ENCODE measurements at regions not wholly inside any gene's neighbourhood (a gene's known extent, or its start where the extent isn't known, plus 50 kb on each side); places are given as distances from the start of the nearest gene placed in this dataset.
"Not testable (repeated sequence)": the region's sequence is repeated elsewhere in the genome, so short reads cannot be mapped to it uniquely, and the experiment has no call there.

DNA sequence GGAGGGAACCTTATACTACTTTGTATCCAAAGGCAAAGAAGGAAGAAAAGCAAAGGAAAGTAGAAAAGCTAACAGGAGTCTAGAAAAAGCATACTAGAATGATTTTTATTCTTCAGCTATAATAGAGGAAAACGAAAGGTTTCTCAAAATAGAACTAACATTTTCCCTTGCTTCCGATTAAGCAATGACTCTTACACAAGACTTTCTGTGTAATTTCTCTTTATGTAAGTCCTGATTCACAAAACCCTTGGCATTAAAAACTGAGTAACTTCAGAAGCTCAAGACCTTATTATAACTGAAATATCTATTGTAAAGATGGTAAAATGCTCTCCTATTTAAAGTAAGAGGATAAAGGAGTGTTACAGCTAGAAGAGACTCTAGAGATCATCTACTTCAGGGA is 97.4 kb downstream of the DTWD1 start:
- peak; percentile 47 for DNase-seq (ENCODE audit: low read depth)
- no peak overlapping the region for H3K4me3 ChIP-seq (ENCODE audit: low read length)
- TF ChIP-seq, protein P1, sequence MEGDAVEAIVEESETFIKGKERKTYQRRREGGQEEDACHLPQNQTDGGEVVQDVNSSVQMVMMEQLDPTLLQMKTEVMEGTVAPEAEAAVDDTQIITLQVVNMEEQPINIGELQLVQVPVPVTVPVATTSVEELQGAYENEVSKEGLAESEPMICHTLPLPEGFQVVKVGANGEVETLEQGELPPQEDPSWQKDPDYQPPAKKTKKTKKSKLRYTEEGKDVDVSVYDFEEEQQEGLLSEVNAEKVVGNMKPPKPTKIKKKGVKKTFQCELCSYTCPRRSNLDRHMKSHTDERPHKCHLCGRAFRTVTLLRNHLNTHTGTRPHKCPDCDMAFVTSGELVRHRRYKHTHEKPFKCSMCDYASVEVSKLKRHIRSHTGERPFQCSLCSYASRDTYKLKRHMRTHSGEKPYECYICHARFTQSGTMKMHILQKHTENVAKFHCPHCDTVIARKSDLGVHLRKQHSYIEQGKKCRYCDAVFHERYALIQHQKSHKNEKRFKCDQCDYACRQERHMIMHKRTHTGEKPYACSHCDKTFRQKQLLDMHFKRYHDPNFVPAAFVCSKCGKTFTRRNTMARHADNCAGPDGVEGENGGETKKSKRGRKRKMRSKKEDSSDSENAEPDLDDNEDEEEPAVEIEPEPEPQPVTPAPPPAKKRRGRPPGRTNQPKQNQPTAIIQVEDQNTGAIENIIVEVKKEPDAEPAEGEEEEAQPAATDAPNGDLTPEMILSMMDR (IDR thresholded peaks at IDR 0.05; ENCODE audit: insufficient read depth, low read depth, low read length, missing control alignments) = no peak

DNA sequence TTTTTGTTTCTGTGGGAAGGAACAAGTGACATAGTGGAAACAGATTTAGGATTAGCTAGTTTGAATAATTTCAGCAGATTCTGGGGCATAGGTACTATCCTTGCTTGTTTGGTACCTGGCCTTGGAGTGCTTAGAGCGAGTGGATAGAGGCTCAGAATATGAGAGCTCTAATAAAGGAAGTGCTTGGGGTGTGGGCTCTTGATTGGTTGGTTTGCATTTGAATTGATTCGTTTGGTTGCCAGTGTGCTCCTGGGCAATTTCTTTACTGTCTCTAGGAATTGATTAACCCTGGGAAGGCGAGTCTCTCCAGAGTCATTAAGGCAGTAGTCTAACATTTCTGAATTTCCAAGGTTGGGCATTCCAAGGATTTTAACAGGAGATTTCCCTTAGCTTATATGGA is 98.0 kb downstream of the DTWD1 start:
- DNase-seq (ENCODE audit: low read depth) = no peak
- TF ChIP-seq, protein P1 (IDR thresholded peaks at IDR 0.05; ENCODE audit: insufficient read depth, low read depth, low read length, missing control alignments) = no peak
- H3K4me3 ChIP-seq (ENCODE audit: low read length) = no peak overlapping the region

DNA sequence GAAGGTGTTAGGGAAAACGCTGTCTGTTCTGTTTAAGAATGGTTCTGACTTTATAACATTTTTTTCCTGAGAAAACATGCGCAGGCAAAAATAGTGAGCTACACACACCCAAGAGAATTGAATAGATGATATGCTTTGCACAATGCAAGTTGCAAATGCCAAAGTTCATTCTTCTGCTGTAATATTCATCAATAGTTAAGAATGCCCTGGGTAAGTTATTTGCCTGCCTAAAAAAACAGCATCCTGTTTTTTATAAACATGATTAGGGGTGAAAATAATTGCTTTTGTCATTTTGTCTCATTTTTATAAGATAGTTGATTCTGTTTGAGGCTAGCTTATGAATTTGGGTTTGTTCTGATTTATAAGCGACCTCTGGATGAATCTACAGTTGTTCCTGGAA is 99.4 kb downstream of the DTWD1 start:
- TF ChIP-seq, protein P1 (IDR thresholded peaks at IDR 0.05; ENCODE audit: insufficient read depth, low read depth, low read length, missing control alignments) = no peak
- no peak overlapping the region for H3K4me3 ChIP-seq (ENCODE audit: low read length)
- no peak for DNase-seq (ENCODE audit: low read depth)

DNA sequence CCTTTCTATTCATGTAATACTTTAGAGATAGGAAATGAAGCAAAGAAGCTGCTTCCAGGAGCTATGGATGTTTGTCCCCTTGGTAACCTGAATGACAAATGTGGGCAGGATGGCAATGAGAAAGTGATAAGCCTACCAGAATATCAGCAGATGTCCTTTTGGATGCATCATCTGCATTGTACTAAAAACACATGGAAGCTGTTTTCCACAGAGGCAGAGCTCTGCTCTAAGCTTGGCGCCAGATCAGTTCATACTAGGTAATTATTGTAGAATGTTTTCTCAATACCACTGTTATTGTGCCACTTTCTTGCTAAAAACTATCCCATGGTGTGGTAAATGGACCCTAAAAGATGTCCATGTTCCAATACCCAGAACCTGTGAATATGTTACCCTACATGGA is 100.2 kb downstream of the DTWD1 start:
- no peak for DNase-seq (ENCODE audit: low read depth)
- TF ChIP-seq, protein P1 (IDR thresholded peaks at IDR 0.05; ENCODE audit: insufficient read depth, low read depth, low read length, missing control alignments) = no peak
- H3K4me3 ChIP-seq (ENCODE audit: low read length) = no peak overlapping the region

DNA sequence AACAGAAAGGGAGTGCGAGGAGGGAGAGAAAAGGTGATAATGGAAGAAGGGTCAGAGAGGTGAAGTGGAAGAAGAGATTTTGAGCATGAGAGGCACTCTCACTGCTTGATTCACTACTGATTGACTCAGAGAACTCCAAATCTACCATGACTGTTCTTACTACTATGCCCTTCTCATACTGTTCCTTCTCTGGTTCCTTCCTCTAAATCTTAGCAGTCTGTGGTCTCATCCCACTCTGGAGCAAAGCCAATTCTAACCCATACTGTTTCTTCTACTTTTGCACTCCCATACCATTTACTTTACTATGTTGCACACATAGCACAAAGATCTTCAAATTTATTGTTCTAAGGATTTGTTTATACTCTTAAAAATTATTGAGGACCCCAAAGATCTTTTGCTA is 100.8 kb downstream of the DTWD1 start:
- DNase-seq (ENCODE audit: low read depth) = no peak
- no peak overlapping the region for H3K4me3 ChIP-seq (ENCODE audit: low read length)
- TF ChIP-seq, protein P1 (IDR thresholded peaks at IDR 0.05; ENCODE audit: insufficient read depth, low read depth, low read length, missing control alignments) = no peak

DNA sequence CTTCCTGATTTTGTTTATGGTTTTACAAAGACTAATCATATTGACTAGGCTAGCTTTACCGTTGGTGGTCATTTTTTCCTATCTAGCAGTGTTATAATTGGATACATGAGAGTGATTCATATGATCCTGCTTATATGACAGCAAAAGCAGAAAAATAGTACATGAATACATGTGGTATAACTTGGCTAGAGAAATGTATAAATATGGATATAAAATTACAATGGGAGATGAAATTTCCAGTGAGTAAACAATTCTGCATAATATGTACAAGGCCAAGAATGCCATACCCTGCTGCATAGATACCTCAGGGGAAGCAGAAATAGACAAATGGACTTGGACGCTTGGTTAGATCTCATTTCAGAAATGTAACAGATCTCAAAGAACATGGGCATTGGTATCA is 103.1 kb downstream of the DTWD1 start:
- H3K4me3 ChIP-seq (ENCODE audit: low read length) = no peak overlapping the region
- DNase-seq (ENCODE audit: low read depth) = no peak
- TF ChIP-seq, protein P1 (IDR thresholded peaks at IDR 0.05; ENCODE audit: insufficient read depth, low read depth, low read length, missing control alignments) = no peak

GRCh38 chr15:49731187-49732099 is 110.6 kb downstream of the DTWD1 start:
- DNase-seq (ENCODE audit: low read depth) = no peak
- no peak overlapping the region for H3K4me3 ChIP-seq (ENCODE audit: low read length)
- TF ChIP-seq, protein P1 (IDR thresholded peaks at IDR 0.05; ENCODE audit: insufficient read depth, low read depth, low read length, missing control alignments) = no peak

- not testable (repeated sequence) for H3K4me3 ChIP-seq (ENCODE audit: low read length); DNase-seq (ENCODE audit: low read depth)
Measured at GRCh38 chr15:49732109-49732508, 111.3 kb downstream of the DTWD1 start.

- DNase-seq (ENCODE audit: low read depth) = not testable (repeated sequence)
Measured at GRCh38 chr15:49734089-49734488, 113.2 kb downstream of the DTWD1 start.

More at GRCh38 chr15:49734089-49734488, 113.2 kb downstream of the DTWD1 start:
- H3K4me3 ChIP-seq (ENCODE audit: low read length) = not testable (repeated sequence)

Data from epithelial cell of esophagus (primary cell).